Right cardiac atrium (tissue), 5 donors: ENCODE measurements at regions not wholly inside any gene's neighbourhood (a gene's known extent, or its start where the extent isn't known, plus 50 kb on each side); places are given as distances from the start of the nearest gene placed in this dataset.
A peak's percentile ranks its signal among the peaks of the same experiment; 100 is the strongest.

Experiments
- ATAC-seq, 2 donors: fragments of 200-7000 bp; cut with Tn5 transposase; one replicate each; pipeline versions ENCODE4 v1.8.0 to v1.9.1; 2020; ENCODE audit warnings: moderate library complexity in 2 of 2, mild to moderate bottlenecking in 1 of 2
- DNase-seq, 3 donors: peaks; one replicate each; pipeline ENCODE4 v3.0.0-alpha.2; 2020
- H3K27ac ChIP-seq: one replicate; pipeline ENCODE4 v1.5.1; 2013; ENCODE audit warnings: mild to moderate bottlenecking, low read length, control low read depth, moderate library complexity
- H3K27me3 ChIP-seq: one replicate; pipeline ENCODE4 v1.6.1; 2013; ENCODE audit not compliant: control insufficient read depth, insufficient read depth
- H3K4me1 ChIP-seq: one replicate; pipeline ENCODE4 v1.6.1; 2013; ENCODE audit warnings: low read length; ENCODE audit not compliant: control insufficient read depth, insufficient read depth
- H3K4me3 ChIP-seq: one replicate; pipeline ENCODE4 v1.5.1; 2013; ENCODE audit warnings: low read length, control low read depth
- H3K9me3 ChIP-seq: one replicate; pipeline ENCODE4 v1.6.1; 2013; ENCODE audit warnings: low read length; ENCODE audit not compliant: control insufficient read depth
- WGBS: extraction: QIAGEN DNeasy Blood & Tissue Kit; methylation state at CpG from one replicate; pipeline ENCODE4 v1.1.7; 2013; 5-methylcytosine and 5-hydroxymethylcytosine counted together
- intact Hi-C, 4 donors: fragments of 100-400 bp; cut with DNase I; formaldehyde crosslinking; loops; one replicate each; pipeline versions ENCODE4 v1.11.0 to v1.14.0; 2022 to 2023
- donor health status: healthy with polysubstance abuse.
- donor health status: DM: no; HTN: yes; CAD: no.
- donor health status: DM: no; HTN: no; CAD: no.
- donor health status: DM: no; HTN: yes; CAD: no; lungs with severe emphysema.
- donor health status: DM: yes; HTN: yes; CAD: no.

DNA sequence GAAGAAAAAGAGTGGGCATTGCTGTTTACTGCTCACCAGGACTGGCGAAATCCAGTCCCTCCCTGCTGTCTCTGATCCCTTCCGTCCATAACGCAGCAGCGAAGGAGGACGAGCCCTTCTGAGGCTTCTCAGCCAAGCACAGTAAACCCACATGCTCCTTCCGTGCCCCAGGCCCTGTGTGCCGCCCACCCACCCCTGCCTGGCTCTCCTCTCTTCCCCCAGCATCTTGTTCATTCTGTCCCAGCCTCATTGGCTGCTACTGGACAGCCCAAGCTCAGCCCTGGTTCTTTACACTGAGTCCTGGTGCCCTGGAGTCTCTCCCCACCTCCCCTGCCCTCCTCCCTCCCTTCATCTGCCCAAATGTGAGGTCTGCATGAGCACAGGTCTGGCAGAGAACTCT is 559.7 kb downstream of the BRD1 start:
- Histone ChIP-seq H3K4me1 (no peaks in the 10 kb centered on the region), H3K27me3 (no peaks in the 10 kb centered on the region), H3K4me3 (no peak overlapping the region), H3K27ac (no peak overlapping the region), H3K9me3 (no peaks in the 10 kb centered on the region)
- 49% methylated on average over 7 of the region's 7 CpGs for WGBS
- DNase-seq, result no peak
- ATAC-seq, result no peak
- intact Hi-C loops, result no loop called here

- no peaks in the 10 kb centered on the region for H3K27me3 ChIP-seq
- no peak for DNase-seq
- WGBS, result 54% methylated on average over 53 of the region's 53 CpGs
These were observed 560.8 kb downstream of the BRD1 start for GRCh38 chr22:49266561-49267519.

DNA sequence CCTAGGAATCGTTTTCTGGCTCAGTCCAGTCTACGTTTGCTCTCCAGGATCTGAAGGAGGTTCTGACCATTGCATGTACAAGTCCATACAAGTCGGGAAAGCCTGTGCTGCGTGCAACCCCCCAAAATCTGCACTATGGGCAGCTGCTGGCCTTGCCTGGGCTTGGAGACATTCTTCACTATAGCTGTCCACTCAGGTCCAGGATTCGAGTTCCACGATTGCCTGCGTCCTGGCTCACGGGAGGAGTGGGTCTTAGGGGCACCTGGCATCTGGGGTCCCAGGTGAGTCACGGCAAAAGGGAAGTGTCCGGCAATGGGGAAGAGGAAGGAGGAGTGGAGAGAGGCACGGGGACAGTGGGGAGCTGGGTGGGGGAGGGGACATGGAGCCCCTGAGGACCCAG is 563.0 kb downstream of the BRD1 start:
- Histone ChIP-seq H3K27me3 (no peaks in the 10 kb centered on the region), H3K27ac (no peak overlapping the region), H3K4me3 (no peak overlapping the region), H3K4me1 (no peaks in the 10 kb centered on the region), H3K9me3 (no peaks in the 10 kb centered on the region)
- WGBS, result 78% methylated on average over 11 of the region's 11 CpGs
- intact Hi-C loops, result no loop called here
- DNase-seq (no peak), ATAC-seq (no peak)

More at GRCh38 chr22:49266561-49267519, 560.8 kb downstream of the BRD1 start:
- no peak for ATAC-seq
- Histone ChIP-seq H3K4me1 (no peaks in the 10 kb centered on the region), H3K9me3 (no peaks in the 10 kb centered on the region), H3K27ac (no peak overlapping the region), H3K4me3 (no peak overlapping the region)
- intact Hi-C loops, result no loop called here

- H3K27ac ChIP-seq, result no peak overlapping the region
- 90% methylated on average over 15 of the region's 15 CpGs for WGBS
- DNase-seq, result no peak
- H3K4me3 ChIP-seq, result no peak overlapping the region
- intact Hi-C loops, result no loop called here
- H3K9me3 ChIP-seq, result no peaks in the 10 kb centered on the region
- H3K4me1 ChIP-seq, result no peaks in the 10 kb centered on the region
- ATAC-seq, result no peak
- H3K27me3 ChIP-seq, result no peaks in the 10 kb centered on the region
These were observed 564.6 kb downstream of the BRD1 start for GRCh38 chr22:49263101-49263500.

GRCh38 chr22:49262167-49262566 is 565.5 kb downstream of the BRD1 start:
- DNase-seq (no peak), ATAC-seq (no peak)
- Histone ChIP-seq H3K9me3 (no peaks in the 10 kb centered on the region), H3K27ac (no peak overlapping the region), H3K27me3 (no peaks in the 10 kb centered on the region), H3K4me1 (no peaks in the 10 kb centered on the region), H3K4me3 (no peak overlapping the region)
- intact Hi-C loops, result no loop called here
- 84% methylated on average over 12 of the region's 12 CpGs for WGBS

GRCh38 chr22:49261616-49262015 is 566.1 kb downstream of the BRD1 start:
- DNase-seq (no peak), ATAC-seq (no peak)
- no peak overlapping the region for H3K4me3 ChIP-seq
- no peaks in the 10 kb centered on the region for H3K9me3 ChIP-seq
- 80% methylated on average over 17 of the region's 17 CpGs for WGBS
- no peak overlapping the region for H3K27ac ChIP-seq
- no peaks in the 10 kb centered on the region for H3K27me3 ChIP-seq
- no peaks in the 10 kb centered on the region for H3K4me1 ChIP-seq
- intact Hi-C loops, result no loop called here

DNA sequence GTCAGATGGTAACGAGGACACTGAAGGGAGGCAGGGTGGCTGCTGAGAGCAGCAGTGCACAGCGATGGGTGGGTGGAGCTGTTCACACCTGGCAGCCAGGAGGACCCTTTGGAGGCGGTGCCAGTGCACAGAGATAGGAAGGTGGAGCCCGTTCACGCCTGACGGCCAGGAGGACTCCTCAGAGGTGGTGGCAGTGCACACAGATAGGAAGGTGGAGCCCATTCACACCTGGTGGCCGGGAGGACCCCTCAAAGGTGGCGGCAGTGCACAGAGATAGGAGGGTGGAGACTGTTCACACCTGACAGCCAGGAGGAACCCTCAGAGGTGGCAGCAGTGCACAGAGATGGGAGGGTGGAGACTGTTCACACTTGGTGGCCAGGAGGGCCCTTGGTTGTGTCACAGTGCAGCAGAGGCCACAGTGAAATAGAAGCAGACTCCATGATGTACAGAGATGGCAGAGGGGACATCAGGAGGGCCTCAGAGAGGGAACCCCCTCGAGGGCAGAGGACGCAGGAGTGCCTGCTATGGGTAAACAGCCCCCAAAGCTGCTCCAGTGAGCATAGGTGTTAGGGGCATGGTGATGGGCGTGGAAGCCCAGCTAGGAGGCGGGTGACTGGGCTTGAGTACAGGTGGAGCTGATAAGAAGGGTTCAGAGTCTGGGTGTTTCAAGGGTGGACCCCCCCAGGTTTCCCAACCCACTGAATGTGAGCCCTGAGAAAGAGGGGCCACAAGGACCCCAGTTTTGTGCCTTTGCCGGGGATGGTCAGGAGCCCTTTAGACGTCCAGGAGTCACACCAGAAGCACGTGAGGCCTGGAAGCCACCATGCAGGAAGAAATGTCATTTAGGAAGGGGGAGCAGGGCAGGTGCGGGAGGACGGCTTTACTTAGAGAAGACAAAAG is 566.7 kb downstream of the BRD1 start:
- Histone ChIP-seq H3K9me3 (no peaks in the 10 kb centered on the region), H3K4me3 (no peak overlapping the region), H3K27ac (no peak overlapping the region), H3K27me3 (no peaks in the 10 kb centered on the region), H3K4me1 (no peaks in the 10 kb centered on the region)
- DNase-seq (no peak), ATAC-seq (peak in 1 of 2 donors; percentile 29)
- WGBS, result 82% methylated on average over 17 of the region's 17 CpGs
- intact Hi-C loops, result no loop called here

DNA sequence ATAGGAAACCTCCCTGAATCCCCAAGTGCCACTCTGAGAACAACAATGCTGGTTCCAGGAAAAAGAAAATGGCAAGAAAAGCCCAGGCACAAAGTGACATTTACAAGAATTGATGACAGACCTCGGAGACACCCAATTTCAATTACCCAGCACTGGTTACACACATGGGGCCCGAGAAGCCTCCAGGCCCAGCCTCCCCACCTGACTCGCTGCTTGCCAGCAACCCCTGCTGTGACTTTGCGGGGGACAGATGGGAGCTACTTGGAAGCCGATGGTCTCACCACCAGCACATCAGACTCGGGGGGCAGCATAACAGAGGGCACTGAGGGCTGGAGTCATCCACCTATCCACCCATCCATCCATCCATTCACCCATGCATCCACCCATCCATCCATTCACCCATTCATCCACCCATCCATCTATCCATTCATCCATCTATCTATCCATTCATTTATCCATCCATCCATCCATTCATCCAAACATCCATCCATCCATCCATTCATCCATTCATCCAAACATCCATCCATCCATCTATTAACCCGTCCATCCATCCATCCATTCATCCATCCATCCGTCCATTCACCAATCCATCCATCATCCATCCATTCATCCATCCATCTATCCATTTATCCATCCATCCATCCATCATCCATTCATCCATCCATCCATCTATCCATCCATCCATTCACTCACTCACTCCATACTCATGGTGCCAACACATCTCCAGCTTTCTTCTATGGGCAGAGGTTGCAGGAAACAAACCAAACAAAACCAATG is 567.6 kb downstream of the BRD1 start:
- intact Hi-C loops, result loop anchor here in 1 of 4 donors (10.0 kb wide), 1 partner anchor 65 kb away; no protein-coding TSS in a partner anchor
- H3K9me3 ChIP-seq, result no peaks in the 10 kb centered on the region
- DNase-seq (no peak), ATAC-seq (no peak)
- no peaks in the 10 kb centered on the region for H3K4me1 ChIP-seq
- H3K27ac ChIP-seq, result no peak overlapping the region
- no peaks in the 10 kb centered on the region for H3K27me3 ChIP-seq
- WGBS, result 81% methylated on average over 8 of the region's 8 CpGs
- H3K4me3 ChIP-seq, result no peak overlapping the region

GRCh38 chr22:49258107-49259010 is 569.3 kb downstream of the BRD1 start:
- Histone ChIP-seq H3K4me1 (no peaks in the 10 kb centered on the region), H3K27ac (no peak overlapping the region), H3K27me3 (no peaks in the 10 kb centered on the region), H3K4me3 (no peak overlapping the region), H3K9me3 (no peaks in the 10 kb centered on the region)
- DNase-seq (no peak), ATAC-seq (no peak)
- intact Hi-C loops, result loop anchor here in 1 of 4 donors (10.0 kb wide), 1 partner anchor 64 kb away; no protein-coding TSS in a partner anchor
- WGBS, result 82% methylated on average over 31 of the region's 31 CpGs

DNA sequence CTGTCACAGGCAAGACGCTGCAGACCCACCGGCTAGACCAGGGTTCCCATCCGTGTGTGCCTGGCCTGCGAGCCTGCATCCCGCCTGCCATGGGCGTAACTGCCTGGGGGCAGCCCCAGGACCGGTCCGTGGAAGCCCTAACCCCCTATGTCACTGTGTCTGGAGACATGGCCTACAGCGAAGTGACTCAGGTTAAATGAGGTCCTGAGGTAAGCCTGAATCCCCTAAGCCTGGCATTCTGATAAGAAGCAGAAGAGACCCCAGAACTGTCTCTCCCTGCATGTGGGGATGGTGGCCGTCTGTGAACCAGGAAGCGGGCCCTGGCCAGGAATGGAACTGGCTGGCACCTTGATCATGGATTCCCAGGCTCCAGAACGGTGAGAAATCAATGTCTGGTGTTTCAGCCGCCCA is 570.1 kb downstream of the BRD1 start:
- no peak for ATAC-seq
- intact Hi-C loops, result loop anchor here in 1 of 4 donors (10.0 kb wide), 1 partner anchor 63 kb away; no protein-coding TSS in a partner anchor
- H3K4me1 ChIP-seq, result no peaks in the 10 kb centered on the region
- WGBS, result 85% methylated on average over 13 of the region's 13 CpGs
- H3K4me3 ChIP-seq, result no peak overlapping the region
- no peak overlapping the region for H3K27ac ChIP-seq
- no peaks in the 10 kb centered on the region for H3K27me3 ChIP-seq
- H3K9me3 ChIP-seq, result no peaks in the 10 kb centered on the region
- DNase-seq, result no peak
